Subcutaneous abdominal adipose tissue (tissue), 5 donors: ENCODE measurements at regions not wholly inside any gene's neighbourhood (a gene's known extent, or its start where the extent isn't known, plus 50 kb on each side); places are given as distances from the start of the nearest gene placed in this dataset.
"Not testable (repeated sequence)": the region's sequence is repeated elsewhere in the genome, so short reads cannot be mapped to it uniquely, and the experiment has no call there.

ENCODE experiments used
- H3K27ac ChIP-seq: one replicate; pipeline ENCODE4 v1.7.0; 2013; ENCODE audit warnings: low read depth, mild to moderate bottlenecking, inconsistent platforms, low read length, moderate library complexity
- H3K27me3 ChIP-seq, 5 donors: one replicate each; pipeline ENCODE4 v1.7.0; 2013; ENCODE audit warnings: low read length in 5 of 5, inconsistent platforms in 1 of 5; ENCODE audit not compliant: control insufficient read depth in 5 of 5, insufficient read depth in 4 of 5
- H3K36me3 ChIP-seq, 5 donors: one replicate each; pipeline ENCODE4 v1.7.0; 2013; ENCODE audit warnings: low read length in 5 of 5; ENCODE audit not compliant: control insufficient read depth in 5 of 5, insufficient read depth in 5 of 5
- H3K4me1 ChIP-seq, 5 donors: one replicate each; pipeline ENCODE4 v1.7.0; 2013; ENCODE audit warnings: low read length in 5 of 5, mild to moderate bottlenecking in 3 of 5, moderate library complexity in 1 of 5; ENCODE audit not compliant: control insufficient read depth in 5 of 5, insufficient read depth in 5 of 5
- H3K4me3 ChIP-seq, 5 donors: one replicate each; pipeline ENCODE4 v1.7.0; 2013; ENCODE audit warnings: low read length in 5 of 5, low read depth in 1 of 5
- H3K9ac ChIP-seq, 5 donors: one replicate each; pipeline ENCODE4 v1.7.0; 2013; ENCODE audit warnings: low read length in 5 of 5, mild to moderate bottlenecking in 4 of 5, moderate library complexity in 3 of 5
- H3K9me3 ChIP-seq, 5 donors: one replicate each; pipeline ENCODE4 v1.7.0; 2013; ENCODE audit warnings: low read length in 5 of 5; ENCODE audit not compliant: control insufficient read depth in 5 of 5
- donor health status: healthy.
- donor health status: healthy.
- donor health status: healthy.
- donor health status: healthy.
- donor health status: healthy.

GRCh38 chr17:6276711-6277110 lies 158.2 kb downstream of the AIPL1 start:
- H3K4me1 ChIP-seq = no peaks in the 10 kb centered on the region
- peaks cover 0 to 9% (median 2%) of the 10 kb centered on the region in 5 donors for H3K27me3 ChIP-seq
- H3K36me3 ChIP-seq = no peaks in the 10 kb centered on the region
- H3K27ac ChIP-seq = no peak overlapping the region
- no peak overlapping the region for H3K9ac ChIP-seq
- H3K9me3 ChIP-seq = peaks cover 3 to 9% (median 4%) of the 10 kb centered on the region in 5 donors
- H3K4me3 ChIP-seq = no peak overlapping the region

GRCh38 chr17:6274310-6274709 lies 160.6 kb downstream of the AIPL1 start:
- Histone ChIP-seq H3K27ac (no peak overlapping the region), H3K9ac (no peak overlapping the region), H3K27me3 (peaks cover 0 to 4% (median 2%) of the 10 kb centered on the region in 5 donors), H3K36me3 (no peaks in the 10 kb centered on the region), H3K4me3 (no peak overlapping the region), H3K9me3 (no peaks in the 10 kb centered on the region), H3K4me1 (no peaks in the 10 kb centered on the region)

GRCh38 chr17:6269478-6269877 lies 165.4 kb downstream of the AIPL1 start:
- Histone ChIP-seq H3K4me1 (no peaks in the 10 kb centered on the region), H3K27ac (no peak overlapping the region), H3K9me3 (peaks cover 0 to 12% (median 4%) of the 10 kb centered on the region in 5 donors), H3K4me3 (no peak overlapping the region), H3K36me3 (no peaks in the 10 kb centered on the region), H3K9ac (no peak overlapping the region), H3K27me3 (peaks cover 0 to 4% (median 2%) of the 10 kb centered on the region in 5 donors)

GRCh38 chr17:6261466-6261865 lies 173.5 kb downstream of the AIPL1 start:
- peaks cover 0 to 16% (median 6%) of the 10 kb centered on the region in 5 donors for H3K27me3 ChIP-seq
- H3K9me3 ChIP-seq = peaks cover 0 to 15% (median 4%) of the 10 kb centered on the region in 5 donors
- no peak overlapping the region for H3K4me3 ChIP-seq
- no peak overlapping the region for H3K9ac ChIP-seq
- peaks cover 0 to 5% (median 0%) of the 10 kb centered on the region in 5 donors for H3K4me1 ChIP-seq
- H3K27ac ChIP-seq = no peak overlapping the region
- no peaks in the 10 kb centered on the region for H3K36me3 ChIP-seq

- Histone ChIP-seq H3K27ac (no peak overlapping the region), H3K9me3 (peaks cover 0 to 3% (median 0%) of the 10 kb centered on the region in 5 donors), H3K36me3 (no peaks in the 10 kb centered on the region), H3K27me3 (peaks cover 0 to 19% (median 8%) of the 10 kb centered on the region in 5 donors), H3K4me3 (no peak overlapping the region), H3K9ac (no peak overlapping the region), H3K4me1 (peaks cover 0 to 5% (median 0%) of the 10 kb centered on the region in 5 donors)
Measured at GRCh38 chr17:6259899-6260298, 175.0 kb downstream of the AIPL1 start.

- Histone ChIP-seq H3K27ac (no peak overlapping the region), H3K4me1 (peaks cover 0 to 4% (median 0%) of the 10 kb centered on the region in 5 donors), H3K27me3 (peaks cover 0 to 19% (median 8%) of the 10 kb centered on the region in 5 donors), H3K4me3 (no peak overlapping the region), H3K9me3 (peaks cover 0 to 4% (median 0%) of the 10 kb centered on the region in 5 donors), H3K36me3 (no peaks in the 10 kb centered on the region), H3K9ac (no peak overlapping the region)
Measured at GRCh38 chr17:6257336-6257735, 177.6 kb downstream of the AIPL1 start.

- Histone ChIP-seq H3K27me3 (peaks cover 0 to 21% (median 6%) of the 10 kb centered on the region in 5 donors), H3K27ac (no peak overlapping the region), H3K9me3 (peaks cover 0 to 3% (median 0%) of the 10 kb centered on the region in 5 donors), H3K4me3 (no peak overlapping the region), H3K9ac (no peak overlapping the region), H3K36me3 (no peaks in the 10 kb centered on the region), H3K4me1 (no peaks in the 10 kb centered on the region)
Measured at GRCh38 chr17:6255322-6255721, 179.6 kb downstream of the AIPL1 start.

- no peaks in the 10 kb centered on the region for H3K4me1 ChIP-seq
- no peaks in the 10 kb centered on the region for H3K36me3 ChIP-seq
- no peak overlapping the region for H3K27ac ChIP-seq
- H3K9ac ChIP-seq = no peak overlapping the region
- H3K27me3 ChIP-seq = peaks cover 0 to 21% (median 6%) of the 10 kb centered on the region in 5 donors
- no peak overlapping the region for H3K4me3 ChIP-seq
- peaks cover 0 to 3% (median 0%) of the 10 kb centered on the region in 5 donors for H3K9me3 ChIP-seq
Measured at GRCh38 chr17:6254036-6254435, 180.9 kb downstream of the AIPL1 start.

GRCh38 chr17:6251640-6252039 lies 181.5 kb downstream of the WSCD1 start:
- not testable (repeated sequence) for H3K9ac ChIP-seq, H3K9me3 ChIP-seq, H3K36me3 ChIP-seq, H3K4me3 ChIP-seq, H3K27ac ChIP-seq, H3K4me1 ChIP-seq
- H3K27me3 ChIP-seq = peaks cover 0 to 12% (median 3%) of the 10 kb centered on the region in 5 donors

GRCh38 chr17:6249732-6250131 lies 179.6 kb downstream of the WSCD1 start:
- no peak overlapping the region for H3K27ac ChIP-seq
- H3K9ac ChIP-seq = no peak overlapping the region
- peaks cover 0 to 3% (median 0%) of the 10 kb centered on the region in 5 donors for H3K9me3 ChIP-seq
- H3K27me3 ChIP-seq = peaks cover 0 to 10% (median 0%) of the 10 kb centered on the region in 5 donors
- no peak overlapping the region for H3K4me3 ChIP-seq
- no peaks in the 10 kb centered on the region for H3K36me3 ChIP-seq
- H3K4me1 ChIP-seq = no peaks in the 10 kb centered on the region
